Psoas muscle (tissue), 7 donors: ENCODE measurements at regions not wholly inside any gene's neighbourhood (a gene's known extent, or its start where the extent isn't known, plus 50 kb on each side); places are given as distances from the start of the nearest gene placed in this dataset.

Source experiments
- ATAC-seq, 4 donors: fragments of 200-7000 bp; cut with Tn5 transposase; one replicate each; pipeline ENCODE4 v1.9.1; 2020; ENCODE audit warnings: moderate library complexity in 3 of 4, mild to moderate bottlenecking in 2 of 4
- DNase-seq, 2 donors: peaks; one replicate each; pipeline ENCODE4 v3.0.0-alpha.2; 2020
- H3K27ac ChIP-seq: fragments of 200-600 bp; one replicate; pipeline ENCODE4 v1.8.0; 2022
- H3K27me3 ChIP-seq, 3 donors: fragments of 200-600 bp in 1 of 3; one replicate each; pipeline versions ENCODE4 v1.6.1 to v1.8.0; 2013 to 2022; ENCODE audit warnings: low read length in 2 of 3, mild to moderate bottlenecking in 2 of 3, moderate library complexity in 1 of 3; ENCODE audit not compliant: insufficient read depth in 3 of 3
- H3K36me3 ChIP-seq, 2 donors: fragments of 200-600 bp in 1 of 2; one replicate each; pipeline versions ENCODE4 v1.6.1 to v1.8.0; 2013 to 2022; ENCODE audit warnings: low read depth in 1 of 2, mild to moderate bottlenecking in 1 of 2, moderate library complexity in 1 of 2; ENCODE audit not compliant: insufficient read depth in 1 of 2
- H3K4me1 ChIP-seq: fragments of 200-600 bp; one replicate; pipeline ENCODE4 v1.8.0; 2022
- H3K4me3 ChIP-seq: fragments of 200-600 bp; one replicate; pipeline ENCODE4 v1.8.0; 2022; ENCODE audit warnings: mild to moderate bottlenecking
- H3K9me3 ChIP-seq: fragments of 200-600 bp; one replicate; pipeline ENCODE4 v1.8.0; 2022
- WGBS, 3 donors: extraction: QIAGEN DNeasy Blood & Tissue Kit; methylation state at CpG; one replicate each; pipeline versions ENCODE4 v1.1.6 to v1.1.7; 2013; 5-methylcytosine and 5-hydroxymethylcytosine counted together
- intact Hi-C, 2 donors: fragments of 100-400 bp; cut with DNase I; formaldehyde crosslinking; loops; one replicate each; pipeline versions ENCODE4 v1.11.0 to v1.14.2; 2022
- TF ChIP-seq, protein P1 (sequence below): fragments of 200-600 bp; IDR thresholded peaks from one replicate; pipeline ENCODE4 v1.8.0; 2022; ENCODE audit warnings: antibody characterized with exemption
- donor health status: healthy with polysubstance abuse.
- donor health status: DM: no; HTN: no; CAD: no; lungs with moderate emphysema.
- donor health status: Bipolar disorder and iron deficiency.
- donor health status: healthy.
- donor health status: DM: yes; HTN: yes; CAD: no.
- donor health status: DM: no; HTN: no; CAD: no.
- donor health status: DM: yes; HTN: yes; CAD: no.

DNA sequence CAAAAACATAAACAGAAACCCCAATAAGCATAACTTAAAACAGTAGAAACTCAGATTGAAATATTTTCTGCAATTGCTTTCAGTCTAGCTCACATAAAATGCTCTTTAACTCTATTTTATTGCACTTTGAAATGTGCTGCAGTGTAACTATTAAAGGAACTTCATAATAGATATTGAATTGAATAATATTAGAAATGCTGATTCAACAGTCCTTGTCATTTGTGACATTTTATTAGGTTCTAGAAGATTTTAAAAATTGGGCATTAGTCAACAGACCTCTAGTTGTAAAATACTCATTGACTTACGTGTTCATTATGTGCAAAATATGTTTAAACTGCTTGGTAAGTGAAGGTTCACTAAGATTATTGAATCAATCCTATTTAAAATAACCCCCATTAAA is 1422.3 kb downstream of the PLA2G4A start:
- peaks cover 3% of the 10 kb centered on the region for H3K9me3 ChIP-seq
- ATAC-seq, result no peak
- no peak for DNase-seq
- no peak overlapping the region for H3K27ac ChIP-seq
- WGBS, 3 donors, result 82 to 90% (median 86%) methylated on average over 1 of the region's 1 CpG
- no peaks in the 10 kb centered on the region for H3K27me3 ChIP-seq
- no peak overlapping the region for H3K4me3 ChIP-seq
- TF ChIP-seq, protein P1, sequence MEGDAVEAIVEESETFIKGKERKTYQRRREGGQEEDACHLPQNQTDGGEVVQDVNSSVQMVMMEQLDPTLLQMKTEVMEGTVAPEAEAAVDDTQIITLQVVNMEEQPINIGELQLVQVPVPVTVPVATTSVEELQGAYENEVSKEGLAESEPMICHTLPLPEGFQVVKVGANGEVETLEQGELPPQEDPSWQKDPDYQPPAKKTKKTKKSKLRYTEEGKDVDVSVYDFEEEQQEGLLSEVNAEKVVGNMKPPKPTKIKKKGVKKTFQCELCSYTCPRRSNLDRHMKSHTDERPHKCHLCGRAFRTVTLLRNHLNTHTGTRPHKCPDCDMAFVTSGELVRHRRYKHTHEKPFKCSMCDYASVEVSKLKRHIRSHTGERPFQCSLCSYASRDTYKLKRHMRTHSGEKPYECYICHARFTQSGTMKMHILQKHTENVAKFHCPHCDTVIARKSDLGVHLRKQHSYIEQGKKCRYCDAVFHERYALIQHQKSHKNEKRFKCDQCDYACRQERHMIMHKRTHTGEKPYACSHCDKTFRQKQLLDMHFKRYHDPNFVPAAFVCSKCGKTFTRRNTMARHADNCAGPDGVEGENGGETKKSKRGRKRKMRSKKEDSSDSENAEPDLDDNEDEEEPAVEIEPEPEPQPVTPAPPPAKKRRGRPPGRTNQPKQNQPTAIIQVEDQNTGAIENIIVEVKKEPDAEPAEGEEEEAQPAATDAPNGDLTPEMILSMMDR, result no peak
- no peaks in the 10 kb centered on the region for H3K36me3 ChIP-seq
- intact Hi-C loops, result no loop called here
- H3K4me1 ChIP-seq, result no peaks in the 10 kb centered on the region

DNA sequence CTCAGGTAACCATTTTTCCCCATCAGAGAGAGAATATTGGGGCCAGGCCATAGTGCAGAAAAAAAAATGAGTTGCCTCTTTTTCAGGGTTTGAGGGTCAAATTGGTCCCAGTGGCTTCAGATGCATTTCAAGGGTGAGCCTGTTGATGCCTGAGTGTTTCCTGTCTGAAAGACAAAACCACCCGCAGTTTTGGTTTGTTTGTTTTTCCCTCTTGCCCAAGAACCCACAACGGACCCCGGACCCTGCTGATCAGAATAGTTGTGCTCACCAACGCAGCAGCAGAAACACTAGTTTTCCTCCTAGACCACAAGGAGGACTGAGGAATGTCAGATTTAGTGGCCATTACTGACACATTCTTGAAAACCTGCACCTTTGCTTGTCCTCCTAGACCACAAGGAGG is 1433.1 kb downstream of the PLA2G4A start:
- H3K9me3 ChIP-seq, result no peaks in the 10 kb centered on the region
- no peaks in the 10 kb centered on the region for H3K27me3 ChIP-seq
- DNase-seq (no peak), ATAC-seq (no peak)
- no peak overlapping the region for H3K4me3 ChIP-seq
- intact Hi-C loops, result no loop called here
- H3K4me1 ChIP-seq, result no peaks in the 10 kb centered on the region
- TF ChIP-seq, protein P1, result no peak
- H3K27ac ChIP-seq, result no peak overlapping the region
- WGBS, 3 donors, result 74 to 78% (median 77%) methylated on average over 4 of the region's 4 CpGs
- no peaks in the 10 kb centered on the region for H3K36me3 ChIP-seq

DNA sequence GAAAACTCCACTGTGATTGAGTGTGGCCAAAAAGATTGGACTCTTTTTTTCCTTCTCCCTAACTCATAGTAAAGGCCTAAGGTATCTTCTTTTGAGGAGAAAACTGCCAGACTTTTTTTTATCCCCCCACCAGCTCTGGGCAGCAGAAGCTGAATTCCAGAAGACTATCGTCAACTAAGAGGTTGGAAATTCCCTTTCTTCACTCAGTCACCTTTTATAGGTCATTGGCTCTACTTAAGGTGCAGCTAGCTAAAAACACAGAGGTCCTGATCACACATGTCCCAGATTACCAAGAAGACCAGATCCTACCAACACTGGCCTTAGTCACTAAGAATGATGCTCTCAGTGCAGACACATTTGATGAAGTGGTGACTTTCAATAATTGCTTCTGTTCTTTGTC is 1441.2 kb downstream of the PLA2G4A start:
- intact Hi-C loops, result no loop called here
- TF ChIP-seq, protein P1, result no peak

DNA sequence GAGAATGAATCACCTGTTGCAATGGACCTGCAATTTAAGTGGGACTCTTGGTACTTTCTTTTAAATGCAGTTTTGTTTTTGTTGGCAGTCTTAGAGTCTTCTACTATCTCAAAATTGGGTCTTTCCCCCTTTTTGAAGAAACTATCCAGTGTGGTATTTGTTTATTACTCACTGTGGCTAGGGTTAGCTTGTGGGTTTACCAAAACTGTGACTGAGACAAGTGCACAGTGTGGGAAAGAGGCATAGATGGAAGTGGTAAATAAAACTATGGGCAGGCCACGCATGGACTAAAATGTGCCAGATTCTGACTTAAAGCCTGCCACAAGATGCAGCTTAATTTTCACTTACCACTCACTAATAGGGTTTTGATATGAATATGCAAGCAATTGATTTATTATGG is 1441.7 kb downstream of the PLA2G4A start:
- Histone ChIP-seq H3K9me3 (no peaks in the 10 kb centered on the region), H3K36me3 (no peaks in the 10 kb centered on the region), H3K27ac (no peak overlapping the region), H3K27me3 (no peaks in the 10 kb centered on the region), H3K4me1 (no peaks in the 10 kb centered on the region), H3K4me3 (no peak overlapping the region)
- 87 to 92% (median 89%) methylated on average over 1 of the region's 1 CpG for WGBS, 3 donors
- DNase-seq (no peak), ATAC-seq (no peak)
- intact Hi-C loops, result no loop called here
- TF ChIP-seq, protein P1, result no peak

More for the DNA sequence above, 1441.2 kb downstream of the PLA2G4A start:
- ATAC-seq (no peak), DNase-seq (no peak)
- Histone ChIP-seq H3K27me3 (no peaks in the 10 kb centered on the region), H3K27ac (no peak overlapping the region), H3K4me1 (no peaks in the 10 kb centered on the region), H3K36me3 (no peaks in the 10 kb centered on the region), H3K4me3 (no peak overlapping the region), H3K9me3 (no peaks in the 10 kb centered on the region)
- 83 to 97% (median 89%) methylated on average over 1 of the region's 1 CpG for WGBS, 3 donors

DNA sequence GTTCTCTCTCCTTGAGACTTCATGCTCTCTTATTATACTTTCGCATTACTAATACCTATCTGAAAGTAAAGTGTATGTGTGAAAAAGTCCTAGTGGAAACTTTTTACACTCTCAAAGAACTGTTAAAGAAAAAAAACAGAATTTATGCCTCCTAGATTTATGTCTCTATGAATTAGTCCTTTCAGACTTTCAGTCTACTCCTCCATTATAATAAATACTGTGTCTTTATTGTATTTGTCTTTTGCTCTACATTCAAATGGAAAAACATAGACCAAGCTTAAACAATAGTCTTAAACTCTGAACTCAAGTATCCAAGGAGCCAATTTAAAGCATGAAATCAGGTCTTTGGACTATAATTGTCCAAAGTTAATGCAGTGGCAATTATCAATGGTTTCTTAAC is 1449.0 kb downstream of the PLA2G4A start:
- DNase-seq, result no peak

More for the DNA sequence above, 1449.0 kb downstream of the PLA2G4A start:
- Histone ChIP-seq H3K27ac (no peak overlapping the region), H3K9me3 (no peaks in the 10 kb centered on the region), H3K27me3 (no peaks in the 10 kb centered on the region), H3K4me1 (no peaks in the 10 kb centered on the region), H3K4me3 (no peak overlapping the region), H3K36me3 (no peaks in the 10 kb centered on the region)
- 95 to 97% (median 96%) methylated on average over 1 of the region's 1 CpG for WGBS, 3 donors
- TF ChIP-seq, protein P1, result no peak
- intact Hi-C loops, result no loop called here
- ATAC-seq, result no peak
